HepG2 (cell line): ENCODE measurements at regions not wholly inside any gene's neighbourhood (a gene's known extent, or its start where the extent isn't known, plus 50 kb on each side); places are given as distances from the start of the nearest gene placed in this dataset.

Source experiments
- ATRX ChIP-seq: sonication (generic); formaldehyde crosslinking; IDR thresholded peaks from 2 replicates; pipeline ENCODE4 v1.4.0; 2020; ENCODE audit warnings: missing genetic modification reagents, borderline replicate concordance
- ESRRA ChIP-seq: sonication (generic); formaldehyde crosslinking; IDR thresholded peaks from 2 replicates; pipeline ENCODE4 v1.5.1; 2020; ENCODE audit warnings: mild to moderate bottlenecking, low read depth, missing genetic modification reagents
- KMT2A ChIP-seq: sonication (generic); formaldehyde crosslinking; IDR thresholded peaks from 2 replicates; pipeline ENCODE4 v1.4.0; 2020; ENCODE audit warnings: missing genetic modification reagents
- MBNL3 ChIP-seq: fragments of 250-450 bp; sonication (Bioruptor Pico); conservative IDR thresholded peaks from 2 replicates; pipeline ENCODE4 v1.8.0; 2022; ENCODE audit warnings: mild to moderate bottlenecking, inconsistent platforms
- MLLT10 ChIP-seq: sonication (generic); formaldehyde crosslinking; IDR thresholded peaks from 2 replicates; pipeline ENCODE4 v1.4.0; 2020; ENCODE audit warnings: missing genetic modification reagents
- MXD1 ChIP-seq: sonication (generic); formaldehyde crosslinking; IDR thresholded peaks from 2 replicates; pipeline ENCODE4 v1.4.0; 2020; ENCODE audit warnings: mild to moderate bottlenecking, missing genetic modification reagents
- NONO ChIP-seq, 2 experiments: fragments of 450-650 bp in 1 of 2; sonication (generic) in 1 of 2; formaldehyde crosslinking in 1 of 2; IDR thresholded peaks in 1 of 2; conservative IDR thresholded peaks in 1 of 2; 2 replicates each; pipeline versions ENCODE4 v1.6.1 to v1.8.0; 2017 to 2022; ENCODE audit warnings: mild to moderate bottlenecking in 1 of 2, missing genetic modification reagents in 1 of 2, moderate library complexity in 1 of 2
- PTBP1 ChIP-seq: fragments of 200-400 bp; formaldehyde crosslinking; IDR thresholded peaks from 2 replicates; pipeline ENCODE4 v1.6.1; 2018; ENCODE audit warnings: low read length, low read depth; ENCODE audit not compliant: poor library complexity, severe bottlenecking
- RFX3 ChIP-seq: IDR thresholded peaks from 2 replicates; pipeline ENCODE4 v1.6.1; 2016; ENCODE audit warnings: missing biosample characterization, missing genetic modification reagents
- SAFB2 ChIP-seq: sonication (generic); formaldehyde crosslinking; IDR thresholded peaks from 2 replicates; pipeline ENCODE4 v1.5.1; 2020; ENCODE audit warnings: missing genetic modification reagents, low read depth, mild to moderate bottlenecking, borderline replicate concordance
- SRF ChIP-seq: IDR thresholded peaks from 2 replicates; pipeline ENCODE4 v1.6.1; 2011; ENCODE audit warnings: mild to moderate bottlenecking, low read depth, low read length, moderate library complexity
- TBX2 ChIP-seq: sonication (generic); formaldehyde crosslinking; IDR thresholded peaks from 2 replicates; pipeline ENCODE4 v1.5.0; 2020; ENCODE audit warnings: missing genetic modification reagents, mild to moderate bottlenecking, borderline replicate concordance
- TGIF2 ChIP-seq: IDR thresholded peaks from 2 replicates; pipeline ENCODE4 v1.6.1; 2016; ENCODE audit warnings: control low read depth, missing compliant biosample characterization
- THAP8 ChIP-seq: sonication (generic); formaldehyde crosslinking; IDR thresholded peaks from 2 replicates; pipeline ENCODE4 v1.5.1; 2020; ENCODE audit warnings: missing genetic modification reagents, mild to moderate bottlenecking, borderline replicate concordance
- YEATS2 ChIP-seq: sonication (generic); formaldehyde crosslinking; IDR thresholded peaks from 2 replicates; pipeline ENCODE4 v1.4.0; 2020; ENCODE audit warnings: missing genetic modification reagents, borderline replicate concordance
- ZBTB1 ChIP-seq: sonication (generic); formaldehyde crosslinking; IDR thresholded peaks from 2 replicates; pipeline ENCODE4 v1.4.0; 2020; ENCODE audit warnings: missing genetic modification reagents, borderline replicate concordance
- ZMAT5 ChIP-seq: sonication (generic); formaldehyde crosslinking; IDR thresholded peaks from 2 replicates; pipeline ENCODE4 v1.5.0; 2020; ENCODE audit warnings: mild to moderate bottlenecking, low read depth, missing genetic modification reagents, borderline replicate concordance
- ZNF251 ChIP-seq: sonication (generic); formaldehyde crosslinking; IDR thresholded peaks from 2 replicates; pipeline ENCODE4 v1.9.0; 2021; ENCODE audit warnings: mild to moderate bottlenecking, missing genetic modification reagents
- ZNF609 ChIP-seq: sonication (generic); formaldehyde crosslinking; IDR thresholded peaks from 2 replicates; pipeline ENCODE4 v1.4.0; 2020; ENCODE audit warnings: mild to moderate bottlenecking, missing genetic modification reagents, borderline replicate concordance
- ZNF724P ChIP-seq: sonication (generic); formaldehyde crosslinking; IDR thresholded peaks from 2 replicates; pipeline ENCODE4 v1.8.0; 2022; ENCODE audit warnings: missing genetic modification reagents, borderline replicate concordance
- ZNF773 ChIP-seq: sonication (generic); formaldehyde crosslinking; IDR thresholded peaks from 2 replicates; pipeline ENCODE4 v1.4.0; 2020; ENCODE audit warnings: missing genetic modification reagents, borderline replicate concordance
- ZNF841 ChIP-seq: sonication (generic); formaldehyde crosslinking; IDR thresholded peaks from 2 replicates; pipeline ENCODE4 v1.8.1; 2023; ENCODE audit warnings: missing genetic modification reagents, borderline replicate concordance
- TF ChIP-seq, protein P1 (sequence below): sonication (generic); formaldehyde crosslinking; IDR thresholded peaks from 2 replicates; pipeline ENCODE4 v1.8.0; 2022; ENCODE audit warnings: missing genetic modification reagents, mild to moderate bottlenecking, inconsistent platforms, borderline replicate concordance

DNA sequence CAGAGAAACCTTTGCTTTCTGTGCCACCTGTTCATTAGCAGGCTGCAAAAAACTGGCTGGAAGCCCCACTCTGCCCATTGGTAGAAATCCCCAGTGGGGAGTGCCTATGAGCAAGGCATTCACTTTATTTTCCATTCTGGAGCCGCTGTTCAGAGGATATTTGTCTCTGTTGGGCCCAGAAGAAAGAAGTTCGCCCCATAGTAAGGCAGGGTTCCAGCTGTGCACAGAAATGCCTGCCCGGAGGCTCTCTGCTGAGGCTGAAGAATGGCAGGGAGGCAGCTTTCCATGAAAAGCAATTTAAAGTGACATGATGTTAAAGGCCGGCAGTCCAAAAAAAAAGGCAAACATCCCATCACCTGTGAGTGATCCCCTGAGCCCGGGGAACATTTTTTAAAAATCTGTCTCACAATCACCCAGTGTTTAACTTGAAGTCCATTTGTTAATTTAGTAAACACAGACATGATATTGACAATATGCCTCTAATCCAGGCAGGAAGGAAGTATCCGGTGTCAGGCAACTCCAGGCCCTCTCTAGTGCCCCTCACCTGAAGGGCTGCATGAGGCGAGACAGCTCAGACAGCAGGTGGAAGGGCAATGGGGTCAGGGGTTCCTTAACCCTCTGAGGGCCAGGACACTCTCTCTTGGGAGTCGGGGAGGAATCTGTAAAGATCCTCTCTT is 265.1 kb upstream of the SIX2 start (continued):
- TF ChIP-seq, protein P1, sequence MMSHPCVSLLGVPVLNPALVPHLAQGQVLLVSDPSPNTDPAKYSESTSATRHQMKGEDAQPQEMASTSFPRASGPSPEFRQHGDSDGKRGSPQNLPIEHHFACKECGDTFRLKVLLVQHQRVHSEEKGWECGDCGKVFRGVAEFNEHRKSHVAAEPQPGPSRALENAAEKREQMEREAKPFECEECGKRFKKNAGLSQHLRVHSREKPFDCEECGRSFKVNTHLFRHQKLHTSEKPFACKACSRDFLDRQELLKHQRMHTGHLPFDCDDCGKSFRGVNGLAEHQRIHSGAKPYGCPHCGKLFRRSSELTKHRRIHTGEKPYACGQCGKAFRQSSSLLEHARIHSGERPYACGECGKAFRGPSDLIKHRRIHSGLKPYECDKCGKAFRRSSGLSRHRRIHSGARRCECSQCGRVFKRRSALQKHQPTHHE (CRISPR knock-in tag): no peak
- TF ChIP-seq SRF (no peak), TGIF2 (CRISPR knock-in tag) (no peak), TBX2 (CRISPR knock-in tag) (peak; percentile 98), ZNF841 (CRISPR knock-in tag) (no peak), ZNF251 (CRISPR knock-in tag) (no peak), YEATS2 (CRISPR knock-in tag) (peak; percentile 63; the same call in 1 of the 2 replicates), KMT2A (CRISPR knock-in tag) (0 out of 2 replicates have a peak, but pooled peaks have one; percentile 36), ZNF724P (no peak), MLLT10 (CRISPR knock-in tag) (no peak), ZNF773 (CRISPR knock-in tag) (no peak), SAFB2 (CRISPR knock-in tag) (no peak), ZBTB1 (CRISPR knock-in tag) (no peak), ZMAT5 (CRISPR knock-in tag) (no peak), RFX3 (CRISPR knock-in tag) (no peak), THAP8 (CRISPR knock-in tag) (no peak), ZNF609 (CRISPR knock-in tag) (peak; percentile 100), MBNL3 (no peak), NONO (IDR thresholded peaks at IDR 0.05) (no peak), NONO (CRISPR knock-in tag; conservative IDR thresholded peaks at IDR 0.05) (peak; percentile 92), ATRX (CRISPR knock-in tag) (no peak), PTBP1 (no peak), ESRRA (CRISPR knock-in tag) (peak; percentile 70; the same call in 1 of the 2 replicates), MXD1 (CRISPR knock-in tag) (no peak)
